ENCODE measurements at regions not wholly inside any gene's neighbourhood (a gene's known extent, or its start where the extent isn't known, plus 50 kb on each side); places are given as distances from the start of the nearest gene placed in this dataset.

DNA sequence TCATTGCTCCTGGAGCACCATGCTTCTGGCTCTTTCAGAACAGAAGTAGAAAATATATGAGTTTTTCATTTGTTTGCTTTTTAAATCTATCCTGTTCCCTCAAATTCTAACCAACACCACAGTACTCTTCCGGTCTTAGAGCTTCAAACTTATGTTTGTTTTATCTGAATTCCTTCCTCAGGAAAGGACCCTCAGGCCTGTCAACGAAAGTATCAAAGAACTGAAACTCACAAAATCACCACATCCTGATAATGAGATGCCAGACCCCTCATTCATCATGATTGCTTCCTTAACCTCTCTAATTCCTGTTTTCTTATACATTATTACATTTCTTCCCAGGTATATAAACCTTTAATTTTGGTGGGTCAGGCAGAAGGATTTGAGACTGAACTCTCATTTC lies 135.2 kb downstream of the BMS1 start:
- Mint-ChIP-seq H3K36me3 (ENCODE audit: low read depth) (no peaks in the 10 kb centered on the region), H3K27me3 (peaks cover 4% of the 10 kb centered on the region), H3K4me1 (ENCODE audit: low read depth) (no peaks in the 10 kb centered on the region), H3K27ac (no peak overlapping the region), H3K9me3 (peaks cover 20% of the 10 kb centered on the region), H3K4me3 (no peak overlapping the region)
- ChIA-PET CTCF (no interaction called here), POLR2A (no interaction called here)
- no peaks in the 10 kb centered on the region for H3K36me3 ChIP-seq (ENCODE audit: insufficient read depth, low read length)
- ATAC-seq (ENCODE audit: poor library complexity) (no peak), DNase-seq (no peak)
- TF ChIP-seq, protein P1, sequence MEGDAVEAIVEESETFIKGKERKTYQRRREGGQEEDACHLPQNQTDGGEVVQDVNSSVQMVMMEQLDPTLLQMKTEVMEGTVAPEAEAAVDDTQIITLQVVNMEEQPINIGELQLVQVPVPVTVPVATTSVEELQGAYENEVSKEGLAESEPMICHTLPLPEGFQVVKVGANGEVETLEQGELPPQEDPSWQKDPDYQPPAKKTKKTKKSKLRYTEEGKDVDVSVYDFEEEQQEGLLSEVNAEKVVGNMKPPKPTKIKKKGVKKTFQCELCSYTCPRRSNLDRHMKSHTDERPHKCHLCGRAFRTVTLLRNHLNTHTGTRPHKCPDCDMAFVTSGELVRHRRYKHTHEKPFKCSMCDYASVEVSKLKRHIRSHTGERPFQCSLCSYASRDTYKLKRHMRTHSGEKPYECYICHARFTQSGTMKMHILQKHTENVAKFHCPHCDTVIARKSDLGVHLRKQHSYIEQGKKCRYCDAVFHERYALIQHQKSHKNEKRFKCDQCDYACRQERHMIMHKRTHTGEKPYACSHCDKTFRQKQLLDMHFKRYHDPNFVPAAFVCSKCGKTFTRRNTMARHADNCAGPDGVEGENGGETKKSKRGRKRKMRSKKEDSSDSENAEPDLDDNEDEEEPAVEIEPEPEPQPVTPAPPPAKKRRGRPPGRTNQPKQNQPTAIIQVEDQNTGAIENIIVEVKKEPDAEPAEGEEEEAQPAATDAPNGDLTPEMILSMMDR (IDR thresholded peaks at IDR 0.05), result no peak
- no peak overlapping the region for H3K27ac ChIP-seq (ENCODE audit: low read depth in 1 of 2, low read length in 2 of 2)
- H3K4me3 ChIP-seq (ENCODE audit: low read length), result no peak overlapping the region
- intact Hi-C loops (cut with DNase I, micrococcal nuclease), result no loop called here
- peaks cover 5 to 7% of the 10 kb centered on the region in 2 experiments for H3K9me3 ChIP-seq (ENCODE audit: control insufficient read depth in 1 of 2, insufficient read depth in 1 of 2, low read length in 2 of 2)
- H3K27me3 ChIP-seq (ENCODE audit: control insufficient read depth in 1 of 2, insufficient read depth in 2 of 2, low read length in 2 of 2), result no peaks in the 10 kb centered on the region
- no peaks in the 10 kb centered on the region for H3K4me1 ChIP-seq (ENCODE audit: insufficient read depth, low read length)

DNA sequence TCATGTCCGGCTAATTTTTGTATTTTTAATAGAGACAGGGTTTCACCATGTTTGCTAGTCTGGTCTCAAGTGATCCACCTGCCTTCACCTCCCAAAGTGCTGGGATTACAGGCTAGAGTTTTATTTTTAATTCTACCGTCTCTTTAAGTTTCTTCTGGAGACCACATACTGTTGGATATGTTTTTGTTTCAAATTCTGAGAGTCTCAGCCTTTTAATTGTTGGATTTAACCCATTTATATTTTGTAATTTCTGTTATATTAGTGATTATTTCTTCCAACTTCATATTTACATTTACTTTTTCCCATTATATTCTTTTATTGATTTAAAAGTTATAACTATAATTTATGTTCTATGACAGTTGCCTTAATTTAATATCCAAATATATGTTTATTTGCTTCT lies 139.4 kb downstream of the BMS1 start:
- Mint-ChIP-seq H3K4me3 (no peak overlapping the region), H3K36me3 (ENCODE audit: low read depth) (no peaks in the 10 kb centered on the region), H3K27me3 (no peaks in the 10 kb centered on the region), H3K4me1 (ENCODE audit: low read depth) (no peaks in the 10 kb centered on the region), H3K27ac (no peak overlapping the region), H3K9me3 (peaks cover 16% of the 10 kb centered on the region)
- TF ChIP-seq, protein P1 (IDR thresholded peaks at IDR 0.05), result no peak
- no peaks in the 10 kb centered on the region for H3K4me1 ChIP-seq (ENCODE audit: insufficient read depth, low read length)
- no peak overlapping the region for H3K4me3 ChIP-seq (ENCODE audit: low read length)
- peaks cover 0 to 4% of the 10 kb centered on the region in 2 experiments for H3K9me3 ChIP-seq (ENCODE audit: control insufficient read depth in 1 of 2, insufficient read depth in 1 of 2, low read length in 2 of 2)
- intact Hi-C loops (cut with DNase I, micrococcal nuclease), result no loop called here
- H3K27ac ChIP-seq (ENCODE audit: low read depth in 1 of 2, low read length in 2 of 2), result no peak overlapping the region
- CTCF ChIA-PET, result no interaction called here
- POLR2A ChIA-PET, result no interaction called here
- ATAC-seq (ENCODE audit: poor library complexity), result no peak
- DNase-seq, result no peak
- no peaks in the 10 kb centered on the region for H3K36me3 ChIP-seq (ENCODE audit: insufficient read depth, low read length)
- H3K27me3 ChIP-seq (ENCODE audit: control insufficient read depth in 1 of 2, insufficient read depth in 2 of 2, low read length in 2 of 2), result peaks cover 1 to 2% of the 10 kb centered on the region in 2 experiments

DNA sequence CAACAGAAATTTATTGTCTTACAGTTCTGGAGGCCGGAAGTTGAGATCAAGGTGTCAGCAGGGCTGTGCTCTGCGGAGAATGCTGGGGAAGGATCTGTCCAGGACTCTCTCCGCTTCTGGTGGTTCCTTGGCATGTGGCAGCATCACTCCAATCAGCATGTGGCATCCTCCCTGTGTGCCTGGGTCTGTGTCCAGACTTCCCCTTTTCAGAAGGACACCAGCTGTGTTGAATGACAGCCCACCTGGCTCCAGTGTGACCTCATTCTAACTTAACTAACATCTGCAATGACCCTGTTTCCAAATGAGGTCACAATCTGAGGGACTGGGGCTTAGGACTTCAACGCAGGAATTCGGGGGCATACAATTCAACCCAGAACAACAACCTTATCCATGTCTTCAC lies 141.9 kb downstream of the BMS1 start:
- POLR2A ChIA-PET, result no interaction called here
- Mint-ChIP-seq H3K9me3 (peaks cover 9% of the 10 kb centered on the region), H3K4me3 (no peak overlapping the region), H3K36me3 (ENCODE audit: low read depth) (no peaks in the 10 kb centered on the region), H3K4me1 (ENCODE audit: low read depth) (no peaks in the 10 kb centered on the region), H3K27me3 (no peaks in the 10 kb centered on the region), H3K27ac (no peak overlapping the region)
- CTCF ChIA-PET, result no interaction called here
- Histone ChIP-seq H3K36me3 (ENCODE audit: insufficient read depth, low read length) (no peaks in the 10 kb centered on the region), H3K27ac (ENCODE audit: low read depth in 1 of 2, low read length in 2 of 2) (no peak overlapping the region), H3K9me3 (ENCODE audit: control insufficient read depth in 1 of 2, insufficient read depth in 1 of 2, low read length in 2 of 2) (peaks cover 0 to 7% of the 10 kb centered on the region in 2 experiments), H3K27me3 (ENCODE audit: control insufficient read depth in 1 of 2, insufficient read depth in 2 of 2, low read length in 2 of 2) (peaks cover 4 to 12% of the 10 kb centered on the region in 2 experiments), H3K4me1 (ENCODE audit: insufficient read depth, low read length) (no peaks in the 10 kb centered on the region), H3K4me3 (ENCODE audit: low read length) (no peak overlapping the region)
- no peak for DNase-seq
- intact Hi-C loops (cut with DNase I, micrococcal nuclease), result no loop called here
- no peak for ATAC-seq (ENCODE audit: poor library complexity)
- TF ChIP-seq, protein P1 (IDR thresholded peaks at IDR 0.05), result no peak
